Inflammatory macrophage treated with lipopolysaccharide for 1 hour (primary cell): ENCODE measurements at regions not wholly inside any gene's neighbourhood (a gene's known extent, or its start where the extent isn't known, plus 50 kb on each side); places are given as distances from the start of the nearest gene placed in this dataset.

Source experiments
- DNase-seq, 2 donors: peaks; one replicate each; pipeline ENCODE4 v3.0.0-alpha.2; 2020 to 2022

GRCh38 chr4:38489924-38490639, 173.9 kb upstream of the KLF3 start:
- no peak for DNase-seq

- DNase-seq, result no peak
Measured at GRCh38 chr4:38490753-38491446, 173.1 kb upstream of the KLF3 start.

GRCh38 chr4:38491854-38492478, 172.0 kb upstream of the KLF3 start:
- DNase-seq, result no peak

DNA sequence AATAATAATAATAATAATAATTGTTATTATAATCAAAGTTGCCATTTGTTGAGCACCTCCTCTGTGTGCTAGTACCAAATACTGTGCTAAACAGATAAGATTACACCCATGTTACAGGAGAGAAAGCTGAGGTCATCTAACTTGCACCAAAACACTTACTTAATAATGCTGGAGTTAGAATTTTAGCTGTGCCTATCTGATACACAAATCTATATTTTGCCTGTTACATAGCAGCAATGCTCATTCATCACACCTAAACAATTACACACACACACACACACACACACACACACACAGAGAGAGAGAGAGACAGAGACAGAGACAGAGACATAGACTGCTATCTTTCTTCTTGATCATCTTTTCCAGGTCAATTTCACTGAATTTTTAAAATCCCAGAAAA, 170.9 kb upstream of the KLF3 start:
- DNase-seq, result no peak

DNA sequence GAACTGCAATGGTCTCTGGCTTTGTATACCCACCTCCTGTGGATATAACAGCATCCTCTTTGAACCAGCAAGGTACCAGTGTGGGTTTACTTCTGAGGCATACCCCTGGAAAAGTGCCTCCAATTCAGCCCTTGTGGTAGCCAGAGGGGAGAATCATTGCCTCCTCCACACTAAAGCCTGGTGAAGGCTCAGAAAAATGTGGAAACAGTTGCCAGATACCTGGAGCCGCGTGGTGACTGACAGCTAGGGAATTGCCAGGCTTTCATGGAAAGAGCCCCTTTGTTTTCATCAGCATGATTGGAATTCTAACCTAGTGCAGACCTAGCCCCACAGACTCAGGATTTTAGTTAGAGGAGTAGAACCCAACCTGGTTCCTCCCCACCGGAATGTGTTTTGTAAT, 168.6 kb upstream of the KLF3 start:
- no peak for DNase-seq

DNA sequence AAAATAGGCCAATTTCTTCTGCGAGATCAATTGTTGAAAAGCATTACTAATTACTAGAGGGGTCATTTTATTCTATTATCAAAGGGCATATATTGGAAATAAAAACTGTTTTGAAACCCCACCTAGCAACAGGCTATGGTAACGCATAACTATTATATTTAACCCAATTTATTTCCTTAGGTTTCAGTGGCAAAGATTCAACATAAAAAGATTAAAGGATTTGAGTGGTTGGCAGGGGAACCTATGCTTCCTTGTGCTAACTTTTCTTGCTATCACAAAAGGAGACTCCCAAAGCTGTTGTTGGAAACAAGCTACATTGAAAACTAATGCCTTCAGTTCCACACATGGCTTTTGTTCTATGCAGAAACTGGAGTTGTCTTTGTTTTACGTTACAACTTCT, 166.9 kb upstream of the KLF3 start:
- no peak for DNase-seq

DNA sequence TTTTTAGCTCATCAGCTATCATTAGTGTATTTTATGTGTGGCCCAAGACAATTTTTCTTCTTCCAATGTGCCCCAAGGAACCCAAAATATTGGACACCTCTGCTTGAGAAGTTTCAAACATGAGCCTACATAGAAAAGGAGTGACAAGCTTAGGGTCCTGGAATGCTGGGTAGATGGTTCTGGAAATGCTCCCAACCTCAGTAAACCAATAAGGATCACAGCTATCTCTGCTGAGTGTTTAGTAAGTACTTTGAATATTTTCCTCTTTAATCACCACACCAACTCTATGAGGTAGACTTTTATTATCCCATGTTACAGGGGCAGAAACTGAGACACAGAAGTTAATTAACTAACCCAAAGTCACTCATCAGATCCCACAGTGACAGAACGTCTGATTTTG, 164.9 kb upstream of the KLF3 start:
- DNase-seq, result no peak

DNA sequence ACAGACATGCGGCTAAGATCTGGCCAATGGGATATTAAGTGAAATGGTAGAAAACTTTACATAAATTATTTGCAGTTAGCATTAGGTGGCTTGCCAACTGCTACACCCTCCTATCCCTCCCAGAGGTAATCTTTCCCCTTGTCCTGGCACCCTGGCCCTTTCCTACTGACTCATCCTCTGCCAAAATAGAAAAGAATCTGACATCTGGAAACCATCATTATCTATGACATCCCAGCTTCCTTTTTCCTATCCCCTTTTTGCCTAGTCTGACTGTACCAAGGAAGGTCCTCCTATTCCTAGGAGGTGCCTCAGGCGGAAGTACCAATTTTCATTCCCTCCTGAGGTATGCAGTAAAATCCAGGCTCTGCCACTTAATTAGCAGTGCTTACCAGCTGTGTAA, 163.6 kb upstream of the KLF3 start:
- no peak for DNase-seq

- DNase-seq, result no peak
Measured at GRCh38 chr4:38501698-38502097, 162.3 kb upstream of the KLF3 start.

GRCh38 chr4:38503689-38504395, 160.2 kb upstream of the KLF3 start:
- DNase-seq, result no peak

GRCh38 chr4:38504396-38504715, 159.6 kb upstream of the KLF3 start:
- no peak for DNase-seq

GRCh38 chr4:38509551-38509950, 154.4 kb upstream of the KLF3 start:
- DNase-seq, result no peak

GRCh38 chr4:38510201-38510600, 153.8 kb upstream of the KLF3 start:
- no peak for DNase-seq

GRCh38 chr4:38511702-38512101, 152.3 kb upstream of the KLF3 start:
- no peak for DNase-seq

- DNase-seq, result no peak
Measured at GRCh38 chr4:38512840-38513239, 151.2 kb upstream of the KLF3 start.

DNA sequence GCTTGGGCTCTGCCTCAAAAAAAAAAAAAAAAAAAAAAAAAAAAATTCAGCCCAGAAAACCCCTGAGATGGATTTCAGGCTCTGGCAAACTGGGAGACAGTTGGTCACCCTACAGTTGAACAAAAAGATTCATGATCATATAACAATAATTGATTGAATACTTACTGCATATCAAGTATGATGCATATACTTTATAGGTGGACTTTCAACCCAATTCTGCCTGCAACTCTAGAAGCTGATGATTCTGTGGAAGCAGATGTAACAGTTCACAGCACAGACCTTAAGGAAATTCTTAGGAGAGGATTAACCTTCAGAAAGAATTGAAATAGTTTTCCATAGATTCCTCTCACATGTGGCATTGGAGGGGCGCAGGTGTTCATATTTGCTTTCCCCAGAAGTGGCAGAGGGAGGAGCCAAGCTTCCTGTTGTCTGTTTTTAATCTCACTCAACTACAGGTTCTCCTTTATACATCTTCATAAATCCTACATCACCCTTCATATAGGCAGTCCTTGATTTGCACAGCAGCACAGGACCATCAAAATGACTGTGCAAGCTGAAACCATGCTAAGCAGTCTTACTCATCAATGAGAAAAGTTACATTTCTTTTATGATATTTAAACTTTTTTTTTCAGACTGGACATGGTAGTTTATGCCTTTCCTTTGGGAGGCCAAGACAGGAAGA, 149.4 kb upstream of the KLF3 start:
- no peak for DNase-seq

DNA sequence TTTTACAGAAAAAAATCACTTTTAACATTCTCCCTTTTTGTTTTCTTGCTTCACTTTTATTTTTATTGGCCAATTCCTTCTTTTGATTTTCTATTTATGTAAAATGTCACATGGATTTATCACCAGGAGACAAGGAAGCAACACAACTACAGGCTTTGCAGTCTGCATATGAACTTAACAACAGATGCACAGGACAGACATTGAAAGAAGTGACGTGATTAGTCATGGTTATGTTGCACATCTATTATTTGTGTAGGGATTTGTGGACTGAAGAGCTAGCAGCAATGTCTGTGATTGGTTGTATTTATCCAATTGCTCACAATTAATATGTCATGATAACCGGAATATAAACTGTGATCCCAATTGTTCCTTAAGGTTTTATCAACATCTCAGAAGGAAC, 147.8 kb upstream of the KLF3 start:
- DNase-seq, result no peak

GRCh38 chr4:38519666-38520065, 144.3 kb upstream of the KLF3 start:
- DNase-seq, result peak; percentile 19 to 43

GRCh38 chr4:38523054-38523453, 140.9 kb upstream of the KLF3 start:
- no peak for DNase-seq

GRCh38 chr4:38523524-38524448, 140.2 kb upstream of the KLF3 start:
- peak; percentile 45 to 50 for DNase-seq

DNA sequence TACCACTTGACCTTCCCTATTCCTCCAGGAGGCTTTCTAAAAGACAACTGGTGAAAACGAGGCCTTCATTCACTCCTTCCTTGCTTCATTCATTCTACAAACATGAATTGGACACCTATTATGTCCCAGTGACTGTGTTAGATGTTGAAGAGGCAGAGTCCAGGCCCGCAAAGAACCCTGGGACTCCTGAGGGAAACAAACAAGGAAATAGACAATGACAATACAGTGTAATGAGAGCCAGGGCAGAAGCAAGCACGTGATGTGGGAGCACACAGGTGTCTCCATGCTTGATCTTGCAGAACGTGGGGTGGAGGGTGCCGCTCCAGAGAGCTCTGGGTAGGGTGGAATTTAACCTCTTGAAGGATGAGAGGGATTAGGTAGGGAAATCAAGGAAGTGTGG, 137.6 kb upstream of the KLF3 start:
- DNase-seq, result no peak
